ENCODE measurements at regions not wholly inside any gene's neighbourhood (a gene's known extent, or its start where the extent isn't known, plus 50 kb on each side); places are given as distances from the start of the nearest gene placed in this dataset.
"Not testable (repeated sequence)": the region's sequence is repeated elsewhere in the genome, so short reads cannot be mapped to it uniquely, and the experiment has no call there.

DNA sequence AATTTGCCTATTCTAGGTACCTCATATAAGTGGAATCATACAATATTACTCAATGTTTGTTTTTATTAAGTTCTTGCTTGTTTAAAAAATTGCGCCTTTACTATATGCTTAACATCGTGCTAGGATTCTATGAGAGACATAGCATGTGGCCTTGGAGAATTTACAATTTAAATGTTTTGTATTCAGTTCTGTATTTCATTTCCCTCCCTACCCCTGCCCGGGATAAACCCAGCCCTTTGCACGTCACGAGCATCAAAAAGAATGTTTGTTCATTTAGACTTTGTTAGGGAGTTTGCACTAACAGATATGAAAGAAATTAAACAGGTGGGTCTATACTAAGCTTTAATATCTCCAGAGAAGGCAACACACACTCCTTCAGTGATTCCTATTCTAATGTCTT, 75.7 kb downstream of the C18orf54 start:
- DNase-seq (ENCODE audit: low spot score): no peak

DNA sequence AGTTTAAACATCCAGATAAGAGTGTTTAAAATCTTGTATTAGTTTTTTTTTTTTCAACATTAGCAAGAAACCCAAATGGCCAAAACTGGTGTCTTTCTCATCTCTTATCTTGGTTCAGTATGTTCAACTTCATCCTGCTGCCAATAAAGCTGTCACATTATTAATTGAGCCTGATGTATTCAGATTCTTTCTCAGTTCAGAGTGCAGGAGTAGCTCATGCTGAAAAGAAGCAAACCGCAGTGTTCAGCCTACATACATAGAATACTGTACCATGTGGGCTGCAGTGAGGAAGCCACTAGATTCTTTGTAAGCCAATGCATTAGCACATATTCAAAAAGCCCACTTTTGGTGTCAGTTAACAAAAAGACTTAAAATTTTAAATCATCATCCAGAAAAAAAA, 76.2 kb downstream of the C18orf54 start:
- no peak for DNase-seq (ENCODE audit: low spot score)

- no peak for DNase-seq (ENCODE audit: low spot score)
Observed at GRCh38 chr18:54434453-54434852, 76.7 kb downstream of the C18orf54 start.

DNA sequence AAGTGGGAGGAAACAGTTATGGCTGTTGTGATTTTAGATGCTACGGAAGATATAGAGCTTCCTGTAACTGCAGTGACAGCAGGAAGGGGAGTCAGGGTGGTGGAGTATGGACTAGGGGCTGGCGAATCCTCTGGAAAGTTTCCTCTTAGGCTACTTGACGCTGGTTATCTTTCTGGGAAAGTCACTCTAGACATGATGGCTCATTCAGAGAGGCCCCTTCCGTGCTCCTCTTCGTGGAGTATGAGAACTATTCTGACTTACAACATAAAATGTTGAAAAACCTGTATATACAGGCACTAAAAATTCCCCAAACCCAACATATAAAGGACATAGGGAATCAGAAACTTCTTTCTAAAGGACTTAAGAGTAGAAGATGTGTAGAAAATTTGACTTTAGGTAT, 78.8 kb downstream of the C18orf54 start:
- DNase-seq (ENCODE audit: low spot score): no peak

GRCh38 chr18:54440292-54440691, 82.6 kb downstream of the C18orf54 start:
- no peak for DNase-seq (ENCODE audit: low spot score)

DNA sequence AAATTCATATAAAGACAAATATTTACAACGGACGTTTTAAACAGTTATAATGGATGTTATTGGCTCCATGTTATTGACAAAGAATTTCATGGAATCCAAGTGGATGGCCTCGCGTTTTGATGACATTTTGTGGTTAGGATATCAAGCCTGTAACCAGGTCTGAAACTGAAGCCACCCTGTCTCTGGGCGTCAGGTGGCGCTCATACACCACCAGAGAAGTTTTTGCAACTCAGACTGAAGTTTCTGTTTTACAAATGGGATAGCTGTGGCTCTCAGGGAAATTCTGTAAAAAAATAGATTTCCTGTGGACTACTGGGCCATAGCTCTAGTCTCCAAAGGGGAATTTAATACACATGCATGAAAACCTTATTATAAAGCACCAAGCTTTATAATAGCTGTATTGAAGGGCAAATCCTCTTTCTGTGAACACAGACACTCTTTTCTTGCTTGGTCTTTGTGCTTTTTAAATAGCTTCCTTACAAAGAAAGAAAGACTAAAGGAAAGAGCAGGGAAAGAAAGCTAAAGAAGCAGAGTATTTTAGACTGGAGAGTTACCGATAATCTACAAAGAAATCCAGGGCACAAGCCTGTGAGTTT, 86.7 kb downstream of the C18orf54 start:
- DNase-seq (ENCODE audit: low spot score): peak; percentile 51

- no peak for DNase-seq (ENCODE audit: low spot score)
Observed at GRCh38 chr18:54453996-54454395, 96.3 kb downstream of the C18orf54 start.

DNA sequence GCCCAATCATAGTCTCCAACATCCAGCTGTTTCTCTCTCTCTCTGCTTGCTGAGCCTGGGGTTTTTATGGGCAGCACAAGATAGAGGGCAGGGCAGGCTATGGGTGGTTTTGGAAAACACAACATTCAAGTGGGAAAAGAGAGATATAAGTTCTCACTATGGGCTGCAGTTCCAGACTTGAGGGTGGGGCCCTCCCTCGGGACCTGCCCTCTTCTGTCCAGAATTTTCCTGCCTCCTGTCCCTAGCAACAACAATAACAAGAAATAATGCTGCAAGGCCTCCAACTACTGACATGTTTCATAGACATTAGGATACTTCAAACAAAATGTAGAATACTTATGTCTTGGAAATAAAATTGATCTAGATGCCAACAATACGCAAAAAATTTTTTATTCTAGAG, 107.8 kb downstream of the C18orf54 start:
- DNase-seq (ENCODE audit: low spot score): no peak

- DNase-seq (ENCODE audit: low spot score): no peak
Observed at GRCh38 chr18:54466248-54467005, 108.7 kb downstream of the C18orf54 start.

DNA sequence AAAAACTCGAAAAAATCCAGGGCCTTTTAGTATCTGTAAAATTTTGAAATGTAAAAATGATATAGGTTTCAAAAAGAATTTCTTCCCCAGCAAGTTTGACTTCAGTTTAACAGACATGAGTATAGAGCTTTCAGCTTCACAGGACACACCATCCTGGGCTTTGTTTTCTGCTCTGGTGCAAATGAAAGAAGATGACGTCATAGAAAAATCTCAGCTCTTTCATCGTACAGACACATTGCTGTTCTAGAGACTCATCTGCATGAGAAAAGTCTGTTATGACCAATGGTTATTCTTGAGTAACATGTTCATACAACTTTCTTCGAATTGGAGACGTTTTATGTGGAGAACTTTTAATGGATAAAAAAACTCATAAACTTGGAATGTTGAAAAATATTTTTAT, 111.7 kb upstream of the DYNAP start:
- DNase-seq (ENCODE audit: low spot score): no peak

DNA sequence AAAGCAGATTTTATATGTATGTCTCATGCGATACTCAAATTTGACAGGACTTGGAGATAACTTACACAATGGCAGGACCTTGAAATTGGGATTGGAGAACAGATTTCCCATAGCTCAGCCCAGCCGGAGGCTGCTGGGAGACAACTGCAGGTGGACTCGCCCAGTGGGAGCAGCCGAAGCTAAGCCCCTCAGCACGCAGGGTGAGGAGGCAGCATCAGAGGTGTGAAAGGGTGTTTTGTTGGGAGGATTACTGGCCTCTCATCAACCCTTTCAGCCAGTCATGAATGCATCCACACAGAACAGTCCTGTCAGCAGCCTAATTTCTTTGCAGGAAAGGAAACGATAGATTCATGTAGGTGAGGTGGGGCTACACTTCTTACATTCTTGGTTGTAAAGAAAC, 110.4 kb upstream of the DYNAP start:
- no peak for DNase-seq (ENCODE audit: low spot score)

DNA sequence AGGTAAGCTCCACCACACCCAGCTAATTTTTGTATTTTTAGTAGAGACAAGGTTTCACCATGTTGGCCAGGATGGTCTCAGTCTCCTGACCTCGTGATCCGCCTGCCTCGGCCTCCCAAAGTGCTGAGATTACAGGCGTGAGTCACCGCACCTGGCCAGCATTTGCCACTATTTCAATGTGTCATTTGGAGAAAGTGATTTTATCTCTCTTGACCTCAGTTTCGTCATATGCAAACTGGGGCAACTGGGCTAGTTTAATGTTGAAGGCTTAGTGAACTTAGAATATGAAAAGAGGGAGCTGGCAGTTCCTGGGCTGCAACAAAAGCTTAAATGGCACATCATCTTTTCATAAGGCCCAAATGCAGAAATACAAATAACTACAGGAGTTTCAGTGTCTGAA, 88.6 kb upstream of the DYNAP start:
- not testable (repeated sequence) for DNase-seq (ENCODE audit: low spot score)

DNA sequence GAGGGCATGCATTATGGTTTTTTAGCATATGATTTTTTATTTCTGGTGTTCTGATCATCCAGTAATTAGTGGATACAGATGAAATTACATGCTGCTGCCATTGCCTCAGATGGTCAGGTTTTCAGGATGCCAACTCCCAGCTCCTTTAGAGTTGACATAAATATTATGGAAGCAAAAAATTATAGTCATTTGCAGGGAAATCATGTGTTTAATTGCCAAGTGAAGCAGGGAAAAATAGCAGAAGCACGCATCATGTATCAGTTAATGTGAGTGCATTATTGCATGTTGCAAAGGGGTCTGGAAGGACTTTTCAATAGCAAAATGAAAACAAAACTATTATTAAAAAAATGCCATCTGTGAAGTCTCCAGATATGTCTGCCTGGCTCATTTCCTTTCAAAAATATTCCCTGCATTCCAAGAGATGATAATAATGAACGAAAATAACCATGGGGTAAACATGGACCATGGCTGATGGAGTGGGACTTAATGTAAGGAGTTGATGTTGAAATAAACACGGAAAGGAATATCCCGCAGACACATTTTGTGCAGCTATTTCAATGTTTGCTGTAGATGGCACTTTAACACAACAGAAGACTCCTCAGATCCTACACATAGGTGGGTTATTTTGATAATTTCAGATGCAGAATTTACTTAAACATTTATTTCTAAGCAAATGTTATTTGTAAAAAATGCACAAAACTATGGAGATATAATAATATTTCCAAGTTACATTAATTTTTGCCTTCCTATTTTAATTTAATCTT, 87.7 kb upstream of the DYNAP start:
- DNase-seq (ENCODE audit: low spot score): no peak

- DNase-seq (ENCODE audit: low spot score): no peak
Observed at GRCh38 chr18:54506516-54507261, 84.4 kb upstream of the DYNAP start.

GRCh38 chr18:54509793-54510192, 81.3 kb upstream of the DYNAP start:
- DNase-seq (ENCODE audit: low spot score): no peak

- DNase-seq (ENCODE audit: low spot score): no peak
Observed at GRCh38 chr18:54515149-54515548, 75.9 kb upstream of the DYNAP start.

- no peak for DNase-seq (ENCODE audit: low spot score)
Observed at GRCh38 chr18:54517521-54517920, 73.5 kb upstream of the DYNAP start.

DNA sequence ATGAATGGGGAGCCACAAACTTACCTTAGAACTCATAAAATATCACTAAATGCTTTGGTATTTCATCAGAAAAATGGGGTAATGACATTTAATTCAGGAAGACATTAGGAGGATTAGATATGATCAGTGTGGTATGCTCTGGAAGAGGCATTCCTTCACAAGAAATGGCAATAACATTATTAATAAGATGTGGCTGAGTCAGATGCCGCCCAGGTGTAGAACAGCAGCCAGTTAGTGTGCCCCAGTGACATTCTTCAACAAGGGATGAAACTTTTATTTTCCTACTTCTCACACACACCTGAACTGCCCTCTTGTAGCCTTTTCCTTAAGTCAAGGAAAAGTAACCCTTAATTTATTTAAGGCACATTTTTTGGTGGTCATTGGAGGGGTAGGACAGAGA, 69.2 kb upstream of the DYNAP start:
- DNase-seq (ENCODE audit: low spot score): no peak

DNA sequence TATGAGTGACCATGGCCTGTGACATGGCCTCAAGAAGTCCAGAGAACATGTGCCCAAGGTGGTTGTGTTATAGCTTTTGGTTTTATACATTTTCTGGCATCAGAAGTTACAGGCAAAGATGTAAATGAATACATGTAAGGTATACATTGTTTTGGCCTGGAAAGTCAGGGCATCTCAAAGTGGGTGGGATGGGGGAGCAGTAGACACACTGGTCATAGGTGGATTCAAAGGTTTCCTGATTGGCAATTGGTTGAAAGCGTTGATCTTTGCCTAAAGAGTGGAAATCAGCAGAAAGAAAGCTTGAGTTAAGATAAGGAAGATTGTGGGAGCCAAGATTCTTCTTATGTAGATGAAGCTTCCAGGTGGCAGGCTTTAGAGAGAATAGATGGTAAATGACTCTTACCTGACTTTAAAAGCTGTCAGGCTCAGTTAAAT, 62.1 kb upstream of the DYNAP start:
- DNase-seq (ENCODE audit: low spot score): no peak

DNA sequence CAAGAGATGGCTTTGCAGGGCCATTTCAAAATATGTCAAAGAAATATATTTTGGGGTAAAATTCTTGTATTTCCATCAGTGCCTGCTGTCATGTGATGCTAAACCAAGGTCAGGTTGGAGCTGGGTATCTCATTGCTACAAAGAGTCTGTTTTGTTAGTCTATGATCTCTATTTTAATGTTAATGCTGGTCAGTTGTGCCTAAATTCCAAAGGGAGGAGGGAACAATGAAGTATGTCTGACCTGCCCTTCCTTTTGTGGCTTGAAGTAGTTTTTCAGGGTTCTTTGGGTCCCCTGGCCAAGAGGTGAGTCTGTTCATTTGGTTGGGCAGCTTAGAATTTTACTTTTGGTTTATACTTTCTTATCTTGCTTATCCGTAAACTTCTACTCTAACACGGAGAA, 61.6 kb upstream of the DYNAP start:
- DNase-seq (ENCODE audit: low spot score): no peak

GRCh38 chr18:54530285-54530684, 60.8 kb upstream of the DYNAP start:
- DNase-seq (ENCODE audit: low spot score): no peak

DNA sequence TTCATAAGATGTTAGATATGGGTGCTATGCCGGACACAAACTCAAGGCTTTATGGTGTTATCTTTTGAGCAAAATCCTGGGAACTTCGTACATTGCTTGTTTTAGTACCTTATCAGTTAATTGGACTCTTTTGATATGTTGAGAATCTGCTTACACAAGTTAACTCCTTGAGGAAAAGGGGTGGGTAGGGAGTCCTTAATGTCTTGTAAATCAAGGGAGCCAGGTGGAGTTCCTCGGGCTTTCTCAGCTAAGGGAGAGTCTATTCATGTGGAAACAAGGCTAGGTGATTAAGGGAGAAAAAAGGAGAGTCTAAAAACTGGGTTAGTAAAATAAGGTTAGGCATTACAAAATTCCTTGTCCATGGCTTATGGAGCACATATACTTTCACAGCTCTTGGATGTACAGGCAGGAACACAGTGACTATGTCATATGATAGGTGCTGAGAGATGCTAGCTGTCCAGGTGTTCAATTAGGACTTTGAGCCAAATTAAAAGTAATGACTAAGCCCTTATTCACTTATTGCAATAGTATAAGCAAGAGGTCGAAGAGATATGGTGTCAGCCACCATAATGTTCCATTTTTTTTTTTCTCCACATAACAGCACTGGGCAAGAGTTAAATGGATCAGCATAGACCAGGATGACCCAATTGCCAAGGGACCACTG, 59.5 kb upstream of the DYNAP start:
- DNase-seq (ENCODE audit: low spot score): no peak
